Naive B cell (primary cell): ENCODE measurements at regions not wholly inside any gene's neighbourhood (a gene's known extent, or its start where the extent isn't known, plus 50 kb on each side); places are given as distances from the start of the nearest gene placed in this dataset.

Experiments used
- ATAC-seq, 2 donors: fragments of 150-1000 bp; cut with Tn5 transposase; 2 replicates each; pipeline ENCODE4 v1.10.0; 2021; ENCODE audit warnings: low read depth in 2 of 2, mild to moderate bottlenecking in 2 of 2, moderate library complexity in 2 of 2
- DNase-seq: peaks from one replicate; pipeline ENCODE4 v3.0.0; 2022
- H3K27ac Mint-ChIP-seq, 6 donors: one replicate each; pipeline ENCODE4 v1.8.0; 2020 to 2022; ENCODE audit warnings: mild to moderate bottlenecking in 6 of 6, mixed read lengths in 6 of 6, moderate library complexity in 5 of 6, inconsistent platforms in 2 of 6
- H3K27me3 Mint-ChIP-seq, 3 donors: one replicate each; pipeline ENCODE4 v1.8.0; 2021 to 2022; ENCODE audit warnings: mixed read lengths in 3 of 3, mild to moderate bottlenecking in 1 of 3
- H3K36me3 Mint-ChIP-seq, 2 donors: one replicate each; pipeline ENCODE4 v1.8.0; 2020 to 2022; ENCODE audit warnings: mixed read lengths in 2 of 2, inconsistent platforms in 1 of 2, mild to moderate bottlenecking in 1 of 2
- H3K4me1 Mint-ChIP-seq, 3 donors: one replicate each; pipeline ENCODE4 v1.8.0; 2020 to 2022; ENCODE audit warnings: mixed read lengths in 3 of 3, inconsistent platforms in 1 of 3, mild to moderate bottlenecking in 1 of 3, moderate library complexity in 1 of 3
- H3K4me3 Mint-ChIP-seq, 8 donors: one replicate each; pipeline ENCODE4 v1.8.0; 2020 to 2022; ENCODE audit warnings: mild to moderate bottlenecking in 8 of 8, mixed read lengths in 8 of 8, moderate library complexity in 8 of 8, inconsistent platforms in 2 of 8
- H3K9me3 Mint-ChIP-seq, 7 donors: one replicate each; pipeline ENCODE4 v1.8.0; 2020 to 2022; ENCODE audit warnings: mixed read lengths in 7 of 7, mild to moderate bottlenecking in 5 of 7, inconsistent platforms in 2 of 7, moderate library complexity in 1 of 7

DNA sequence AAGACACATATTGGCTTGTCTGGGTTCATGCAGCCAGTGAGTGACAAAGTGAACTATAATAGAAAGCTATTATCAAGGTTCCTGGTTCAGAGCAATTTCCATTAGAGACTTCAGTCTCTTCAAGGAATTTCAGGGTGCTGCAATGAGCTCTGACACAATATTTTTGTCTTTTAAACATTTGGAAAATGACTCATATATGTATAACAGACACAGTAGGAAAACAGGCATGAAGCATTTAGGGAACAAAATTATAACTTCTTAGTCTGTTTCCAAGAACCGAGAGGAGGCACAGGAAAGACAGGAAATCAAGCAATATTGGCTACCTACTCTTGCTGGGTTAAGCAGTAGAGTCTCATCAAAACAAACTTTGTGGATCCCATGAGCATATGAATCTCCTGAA lies 170.4 kb downstream of the PTPRC start:
- H3K27ac Mint-ChIP-seq: peak overlapping the region in 1 of 6 donors; percentile 21
- H3K27me3 Mint-ChIP-seq: peaks cover 0 to 13% (median 5%) of the 10 kb centered on the region in 3 donors
- peaks cover 7 to 28% (median 13%) of the 10 kb centered on the region in 7 donors for H3K9me3 Mint-ChIP-seq
- H3K36me3 Mint-ChIP-seq: peaks cover 5 to 20% of the 10 kb centered on the region in 2 donors
- no peaks in the 10 kb centered on the region for H3K4me1 Mint-ChIP-seq
- no peak overlapping the region for H3K4me3 Mint-ChIP-seq
- DNase-seq (no peak), ATAC-seq (no peak)

DNA sequence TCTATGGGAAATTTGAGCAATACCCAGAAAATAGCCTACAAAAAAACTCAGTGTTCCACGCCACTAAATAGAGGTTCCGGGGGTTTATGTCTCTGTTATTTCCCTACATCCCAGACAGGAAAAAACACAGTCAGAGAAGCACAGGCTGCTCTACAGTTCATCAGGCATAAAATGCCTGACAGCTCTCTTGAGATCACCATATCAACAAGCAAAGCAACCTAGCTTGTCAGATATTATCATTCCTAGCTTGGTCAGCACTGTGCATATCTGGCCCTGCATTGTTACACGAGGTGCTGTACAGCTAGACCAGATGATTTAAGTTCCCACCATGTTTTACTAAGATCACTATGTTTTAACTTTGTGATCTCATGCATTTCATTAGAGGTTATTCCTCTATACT lies 172.6 kb downstream of the PTPRC start:
- DNase-seq (no peak), ATAC-seq (no peak)
- H3K4me1 Mint-ChIP-seq: no peaks in the 10 kb centered on the region
- H3K4me3 Mint-ChIP-seq: no peak overlapping the region
- H3K27ac Mint-ChIP-seq: no peak overlapping the region
- peaks cover 0 to 13% (median 0%) of the 10 kb centered on the region in 3 donors for H3K27me3 Mint-ChIP-seq
- peaks cover 7 to 50% (median 29%) of the 10 kb centered on the region in 7 donors for H3K9me3 Mint-ChIP-seq
- H3K36me3 Mint-ChIP-seq: peaks cover 21 to 36% of the 10 kb centered on the region in 2 donors

DNA sequence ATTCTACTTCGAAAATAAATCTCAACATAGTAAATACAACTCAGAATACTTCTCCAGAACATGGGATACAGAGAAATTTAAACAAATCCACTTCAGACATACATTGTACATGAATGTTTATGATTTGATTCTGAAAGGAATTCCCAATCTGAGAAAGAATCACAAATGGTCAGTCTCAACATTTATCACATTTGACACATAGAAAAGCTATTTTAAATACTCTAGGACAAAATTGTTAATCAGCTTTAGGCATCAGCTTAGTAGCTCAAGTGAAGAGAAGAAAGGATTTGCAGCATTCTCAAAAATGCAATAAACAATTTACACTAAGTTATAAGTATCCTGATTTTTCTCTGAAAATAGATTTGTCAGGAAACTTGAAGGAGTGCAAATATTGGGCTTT lies 184.8 kb downstream of the PTPRC start:
- Mint-ChIP-seq H3K9me3 (peaks cover 0 to 3% (median 0%) of the 10 kb centered on the region in 7 donors), H3K27me3 (peaks cover 5 to 13% (median 8%) of the 10 kb centered on the region in 3 donors), H3K27ac (no peak overlapping the region), H3K36me3 (no peaks in the 10 kb centered on the region), H3K4me3 (no peak overlapping the region), H3K4me1 (no peaks in the 10 kb centered on the region)
- DNase-seq (no peak), ATAC-seq (no peak)

DNA sequence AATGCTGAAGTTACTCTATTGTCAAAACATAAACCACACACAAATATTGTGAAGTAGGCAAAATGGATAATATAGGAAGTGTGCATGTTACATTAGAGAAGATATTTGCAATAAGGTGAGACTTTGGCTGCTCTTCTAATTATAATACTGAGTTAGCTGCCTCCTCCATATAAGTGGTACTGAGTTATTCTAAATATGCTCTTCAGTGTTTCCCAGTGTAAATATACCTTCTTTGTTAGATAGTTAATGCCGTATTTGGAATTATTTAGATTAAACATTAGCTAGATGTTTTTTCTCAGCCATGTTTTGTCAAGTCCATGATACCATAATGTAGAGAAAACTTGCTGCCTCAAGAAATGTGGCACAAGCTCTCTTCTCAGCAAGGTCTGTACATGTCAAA lies 186.4 kb downstream of the PTPRC start:
- Mint-ChIP-seq H3K9me3 (peaks cover 0 to 3% (median 0%) of the 10 kb centered on the region in 7 donors), H3K4me3 (no peak overlapping the region), H3K27ac (no peak overlapping the region), H3K4me1 (peaks cover 0 to 6% (median 0%) of the 10 kb centered on the region in 3 donors), H3K27me3 (peaks cover 5 to 13% (median 8%) of the 10 kb centered on the region in 3 donors), H3K36me3 (no peaks in the 10 kb centered on the region)
- no peak for ATAC-seq
- no peak for DNase-seq

DNA sequence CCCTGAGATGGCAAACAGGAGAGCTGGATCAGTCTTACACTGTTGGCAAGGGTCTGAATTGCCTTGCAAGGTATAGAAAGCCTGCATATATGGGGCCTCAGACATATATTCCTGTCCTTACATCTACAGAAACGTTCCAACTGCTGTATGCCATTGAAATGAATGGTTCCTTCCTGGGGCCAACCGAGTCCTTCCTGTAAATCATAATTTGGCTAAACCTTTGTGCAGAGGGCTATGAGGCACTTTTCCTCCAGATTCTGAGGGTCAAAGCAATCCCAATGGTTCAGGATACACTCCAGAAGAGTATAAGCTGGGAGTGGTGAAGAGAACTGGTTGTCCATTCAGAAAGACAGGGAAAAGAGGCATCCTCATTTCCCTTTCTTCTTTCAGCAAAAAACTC lies 190.5 kb downstream of the PTPRC start:
- ATAC-seq: no peak
- Mint-ChIP-seq H3K4me3 (no peak overlapping the region), H3K4me1 (peaks cover 3 to 11% (median 7%) of the 10 kb centered on the region in 3 donors), H3K27me3 (peaks cover 5 to 13% (median 8%) of the 10 kb centered on the region in 3 donors), H3K9me3 (peaks cover 0 to 3% (median 0%) of the 10 kb centered on the region in 7 donors), H3K36me3 (no peaks in the 10 kb centered on the region), H3K27ac (no peak overlapping the region)
- DNase-seq: no peak

DNA sequence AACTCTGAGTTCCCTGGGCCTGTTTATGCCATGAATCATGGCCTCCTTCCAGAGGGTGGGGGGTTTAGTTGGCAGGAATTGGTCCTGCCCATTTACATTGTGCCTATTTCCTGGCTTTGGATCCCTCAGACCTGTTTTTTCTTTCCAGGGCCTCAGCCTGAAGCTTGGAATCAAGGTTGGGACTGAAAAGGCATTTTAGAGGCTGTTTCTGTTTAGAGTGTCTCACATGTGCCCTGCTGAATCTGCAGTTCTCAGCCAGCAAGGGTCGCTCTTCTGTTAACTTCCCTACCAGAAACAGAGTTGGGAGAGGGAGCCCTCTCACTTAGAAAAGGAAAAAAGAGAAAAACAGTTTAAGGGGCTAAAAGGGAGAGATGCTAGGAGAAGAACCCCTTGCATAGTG lies 191.1 kb downstream of the PTPRC start:
- peaks cover 5 to 9% (median 8%) of the 10 kb centered on the region in 3 donors for H3K27me3 Mint-ChIP-seq
- DNase-seq: no peak
- peaks cover 0 to 3% (median 0%) of the 10 kb centered on the region in 7 donors for H3K9me3 Mint-ChIP-seq
- peaks cover 5 to 11% (median 7%) of the 10 kb centered on the region in 3 donors for H3K4me1 Mint-ChIP-seq
- no peak overlapping the region for H3K4me3 Mint-ChIP-seq
- no peak for ATAC-seq
- no peak overlapping the region for H3K27ac Mint-ChIP-seq
- H3K36me3 Mint-ChIP-seq: no peaks in the 10 kb centered on the region

DNA sequence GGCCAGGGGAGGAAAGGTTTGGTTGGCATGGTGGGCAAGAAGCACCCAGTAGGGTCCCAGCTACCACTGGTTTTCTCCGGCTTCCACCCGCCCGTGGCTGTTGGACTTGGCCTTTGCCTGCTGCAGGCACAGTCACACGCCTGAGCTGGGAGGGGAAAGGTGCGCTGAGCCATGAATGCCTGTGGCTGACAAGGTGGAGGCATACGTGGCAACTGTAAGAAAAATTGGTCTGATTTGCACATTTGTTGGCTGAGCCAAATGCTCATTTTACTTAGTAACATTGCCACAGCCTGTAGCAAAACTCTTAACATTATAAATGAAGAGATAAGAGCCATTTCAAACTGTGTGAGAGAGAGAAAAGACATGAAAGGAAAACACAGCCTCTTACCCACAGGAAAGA lies 191.6 kb downstream of the PTPRC start:
- peaks cover 7 to 11% (median 8%) of the 10 kb centered on the region in 3 donors for H3K4me1 Mint-ChIP-seq
- H3K27me3 Mint-ChIP-seq: peaks cover 5 to 9% (median 8%) of the 10 kb centered on the region in 3 donors
- peaks cover 0 to 5% (median 0%) of the 10 kb centered on the region in 7 donors for H3K9me3 Mint-ChIP-seq
- H3K36me3 Mint-ChIP-seq: no peaks in the 10 kb centered on the region
- no peak overlapping the region for H3K27ac Mint-ChIP-seq
- ATAC-seq (no peak), DNase-seq (no peak)
- no peak overlapping the region for H3K4me3 Mint-ChIP-seq

DNA sequence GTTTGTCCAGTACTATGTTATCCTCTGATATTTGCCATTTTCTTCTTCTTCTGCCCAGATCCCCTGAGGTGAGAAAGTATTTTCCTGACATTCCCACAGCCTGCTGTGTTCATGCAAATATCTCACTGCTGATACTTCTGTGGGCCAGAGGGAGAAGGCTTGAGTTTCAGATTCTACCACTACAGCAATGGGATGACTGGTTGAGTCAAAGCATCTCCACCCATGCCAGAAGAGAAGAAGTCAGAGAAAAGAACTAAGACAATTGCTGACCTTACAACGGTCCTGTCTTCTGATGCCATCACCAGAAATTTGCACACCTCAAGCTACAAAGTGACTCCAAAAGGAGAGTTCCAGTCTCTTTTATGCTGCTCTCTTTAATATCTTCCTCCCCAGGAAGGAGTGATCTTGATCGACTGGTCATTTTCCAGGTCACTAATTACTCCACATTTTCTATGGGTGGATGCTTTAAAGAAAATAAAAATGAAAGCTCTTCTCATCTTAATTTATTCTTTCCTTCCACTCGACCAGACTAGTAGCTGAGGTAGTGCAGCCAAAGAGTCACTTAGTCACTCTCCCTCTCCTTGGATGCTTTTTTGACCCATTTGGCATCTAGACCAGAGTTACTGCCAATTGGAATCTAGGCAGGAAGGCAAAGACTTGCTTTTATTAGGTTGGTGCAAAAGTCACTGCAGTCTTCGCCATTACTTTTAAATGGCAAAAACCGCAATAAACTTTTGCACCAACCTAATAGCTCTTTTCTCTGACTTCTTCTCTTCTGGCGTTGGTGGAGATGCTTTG lies 195.1 kb downstream of the PTPRC start:
- ATAC-seq: no peak
- Mint-ChIP-seq H3K27ac (no peak overlapping the region), H3K27me3 (no peaks in the 10 kb centered on the region)

DNA sequence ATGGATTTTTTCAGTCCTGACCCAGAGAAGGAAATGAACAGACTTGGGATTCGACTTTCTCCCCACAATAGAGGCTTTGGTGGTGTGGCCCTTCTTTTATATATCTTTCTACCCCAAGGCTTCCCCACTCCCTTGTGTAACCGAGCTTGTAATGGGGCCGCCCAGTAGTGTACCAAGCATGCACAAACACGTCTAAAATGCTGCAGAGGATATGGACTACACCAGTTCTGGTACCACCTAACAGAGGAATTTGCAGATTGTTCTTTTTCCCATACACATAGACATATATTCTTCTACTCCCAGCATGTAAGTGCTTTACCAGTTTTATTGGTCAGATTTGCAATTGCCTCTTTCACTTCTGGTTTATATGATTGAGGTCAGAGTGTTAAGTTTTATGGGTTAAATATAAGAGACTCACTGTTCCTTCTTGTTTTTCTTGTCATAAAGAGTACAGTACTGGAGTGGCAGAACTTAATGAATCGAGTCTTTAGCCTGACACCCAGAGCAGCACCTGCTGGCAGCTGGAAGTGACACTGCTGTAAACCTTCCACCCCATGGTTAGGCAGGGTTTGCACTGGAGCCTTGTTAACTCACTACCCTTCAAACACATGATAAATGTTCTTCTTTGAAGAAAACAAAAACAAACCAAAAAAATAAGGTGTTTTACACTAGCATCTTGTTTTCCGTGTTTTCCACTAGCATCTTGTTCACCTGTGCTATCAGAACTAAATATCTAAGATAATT lies 198.6 kb downstream of the PTPRC start:
- Mint-ChIP-seq H3K27me3 (no peaks in the 10 kb centered on the region), H3K4me1 (peaks cover 0 to 12% (median 8%) of the 10 kb centered on the region in 3 donors), H3K36me3 (no peaks in the 10 kb centered on the region), H3K27ac (no peak overlapping the region), H3K4me3 (no peak overlapping the region), H3K9me3 (peaks cover 0 to 5% (median 0%) of the 10 kb centered on the region in 7 donors)
- peak; percentile 1 for DNase-seq
- ATAC-seq: peak; percentile 80 to 84

More for the DNA sequence above, 195.1 kb downstream of the PTPRC start:
- H3K36me3 Mint-ChIP-seq: no peaks in the 10 kb centered on the region
- no peak for DNase-seq
- peaks cover 0 to 5% (median 0%) of the 10 kb centered on the region in 7 donors for H3K9me3 Mint-ChIP-seq
- no peak overlapping the region for H3K4me3 Mint-ChIP-seq
- H3K4me1 Mint-ChIP-seq: peaks cover 7 to 19% (median 12%) of the 10 kb centered on the region in 3 donors

DNA sequence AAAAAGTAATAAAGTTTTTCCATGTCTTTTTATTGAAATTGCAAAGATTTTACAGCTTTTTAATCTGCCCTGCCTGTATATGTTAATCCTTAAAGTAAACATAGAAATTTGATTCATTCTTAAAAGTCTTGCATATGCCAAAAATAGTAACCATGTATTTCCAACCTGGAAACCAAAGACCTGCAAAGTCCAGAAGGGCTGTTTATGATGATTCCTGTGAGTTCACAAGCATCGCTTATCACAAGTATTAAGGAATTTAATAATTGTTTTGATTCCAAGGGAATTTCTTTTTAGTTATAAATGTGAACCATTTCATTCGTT lies 199.1 kb downstream of the PTPRC start:
- peaks cover 0 to 5% (median 0%) of the 10 kb centered on the region in 7 donors for H3K9me3 Mint-ChIP-seq
- peaks cover 0 to 12% (median 8%) of the 10 kb centered on the region in 3 donors for H3K4me1 Mint-ChIP-seq
- no peak overlapping the region for H3K4me3 Mint-ChIP-seq
- no peaks in the 10 kb centered on the region for H3K27me3 Mint-ChIP-seq
- H3K36me3 Mint-ChIP-seq: no peaks in the 10 kb centered on the region
- ATAC-seq (no peak), DNase-seq (no peak)
- H3K27ac Mint-ChIP-seq: no peak overlapping the region

DNA sequence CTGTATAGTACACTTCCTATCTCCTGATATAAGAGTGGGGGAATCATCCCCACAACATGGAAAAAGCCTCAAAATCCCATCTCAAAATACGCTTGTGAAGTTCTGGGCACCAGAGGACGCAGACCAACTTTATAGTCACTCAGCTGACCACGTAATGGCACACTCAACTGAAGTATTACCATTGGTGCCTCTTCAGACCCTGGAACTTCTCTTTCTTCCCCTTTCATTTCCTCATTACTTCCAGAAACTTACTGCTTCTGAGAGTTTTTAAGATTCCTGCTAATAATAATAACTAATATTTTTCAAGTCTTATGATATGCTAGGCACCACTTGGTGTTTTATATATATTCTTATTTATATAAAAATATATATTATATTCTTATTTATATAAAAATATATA lies 202.6 kb downstream of the PTPRC start:
- Mint-ChIP-seq H3K9me3 (no peaks in the 10 kb centered on the region), H3K27me3 (no peaks in the 10 kb centered on the region), H3K36me3 (no peaks in the 10 kb centered on the region), H3K4me1 (peaks cover 0 to 12% (median 4%) of the 10 kb centered on the region in 3 donors), H3K4me3 (no peak overlapping the region), H3K27ac (no peak overlapping the region)
- DNase-seq: no peak
- ATAC-seq: no peak

DNA sequence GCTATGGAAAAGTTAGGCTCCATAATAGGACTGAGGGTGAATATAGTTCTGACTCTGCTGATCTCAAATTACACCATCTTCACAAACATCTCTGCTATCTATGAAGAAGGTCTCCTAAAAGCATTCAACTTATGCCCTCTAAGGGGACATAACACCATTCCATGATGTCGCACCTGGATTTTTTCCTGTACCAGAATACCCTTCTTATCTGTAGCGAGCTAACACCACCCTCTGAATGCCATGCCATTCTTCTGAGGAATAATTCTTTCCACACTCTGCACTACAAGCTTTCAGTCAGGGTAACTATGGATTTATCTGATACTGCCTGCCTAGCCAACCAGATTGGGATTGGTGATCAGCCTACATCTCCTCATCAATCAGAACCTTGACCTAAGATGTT lies 203.8 kb downstream of the PTPRC start:
- ATAC-seq (no peak), DNase-seq (no peak)
- no peaks in the 10 kb centered on the region for H3K27me3 Mint-ChIP-seq
- peaks cover 0 to 4% (median 0%) of the 10 kb centered on the region in 7 donors for H3K9me3 Mint-ChIP-seq
- H3K4me3 Mint-ChIP-seq: no peak overlapping the region
- H3K36me3 Mint-ChIP-seq: peaks cover 0 to 7% of the 10 kb centered on the region in 2 donors
- peaks cover 0 to 5% (median 4%) of the 10 kb centered on the region in 3 donors for H3K4me1 Mint-ChIP-seq
- H3K27ac Mint-ChIP-seq: no peak overlapping the region

DNA sequence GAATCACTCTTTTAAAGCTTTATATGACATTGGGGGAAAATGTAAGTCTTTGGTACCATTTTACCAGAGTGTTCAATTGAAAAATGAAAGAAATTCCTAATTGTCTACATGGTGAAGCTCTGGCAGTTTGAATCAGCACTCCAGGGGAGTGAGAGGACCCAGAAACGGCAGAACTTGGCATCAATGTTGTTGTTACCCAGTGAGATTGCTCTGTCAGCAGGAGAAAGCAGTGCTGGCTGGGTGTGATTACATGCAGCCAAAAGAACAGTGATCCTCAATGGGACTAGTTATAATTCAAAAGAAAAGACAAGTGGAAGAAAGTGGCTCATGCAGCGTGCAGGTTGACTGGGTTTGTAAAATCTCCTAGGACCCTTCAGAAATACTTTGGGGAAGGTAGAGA lies 206.4 kb downstream of the PTPRC start:
- H3K4me1 Mint-ChIP-seq: peaks cover 0 to 4% (median 4%) of the 10 kb centered on the region in 3 donors
- H3K27ac Mint-ChIP-seq: peak overlapping the region in 1 of 6 donors; percentile 35
- DNase-seq (no peak), ATAC-seq (no peak)
- peaks cover 0 to 9% of the 10 kb centered on the region in 2 donors for H3K36me3 Mint-ChIP-seq
- H3K27me3 Mint-ChIP-seq: no peaks in the 10 kb centered on the region
- H3K9me3 Mint-ChIP-seq: peaks cover 0 to 4% (median 0%) of the 10 kb centered on the region in 7 donors
- no peak overlapping the region for H3K4me3 Mint-ChIP-seq

DNA sequence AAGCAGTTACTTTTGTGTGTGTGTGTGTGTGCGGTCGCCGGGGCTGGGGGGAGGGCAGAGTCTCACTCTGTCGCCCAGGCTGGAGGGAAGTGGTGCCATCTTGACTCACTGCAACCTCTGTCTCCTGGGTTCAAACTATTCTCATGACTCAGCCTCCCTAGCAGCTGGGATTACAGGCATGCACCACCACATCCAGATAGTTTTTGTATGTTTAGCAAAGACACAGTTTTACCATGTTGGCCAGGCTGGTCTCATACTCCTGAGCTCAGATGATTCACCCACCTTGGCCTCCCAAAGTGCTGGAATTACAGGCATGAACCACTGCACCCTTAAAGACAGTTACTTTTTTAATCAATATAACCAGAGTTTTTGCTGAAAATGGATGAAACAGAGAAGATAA lies 207.0 kb downstream of the PTPRC start:
- Mint-ChIP-seq H3K27me3 (no peaks in the 10 kb centered on the region), H3K9me3 (peaks cover 0 to 4% (median 0%) of the 10 kb centered on the region in 7 donors), H3K4me1 (peaks cover 0 to 4% (median 4%) of the 10 kb centered on the region in 3 donors), H3K4me3 (no peak overlapping the region), H3K27ac (no peak overlapping the region), H3K36me3 (peaks cover 0 to 9% of the 10 kb centered on the region in 2 donors)
- ATAC-seq (no peak), DNase-seq (no peak)
